WI38 (cell line): ENCODE measurements at regions not wholly inside any gene's neighbourhood (a gene's known extent, or its start where the extent isn't known, plus 50 kb on each side); places are given as distances from the start of the nearest gene placed in this dataset.

Experiments used
- H3K4me3 ChIP-seq: 2 replicates; pipeline ENCODE4 v1.5.1; 2011; ENCODE audit warnings: low read depth, mild to moderate bottlenecking, control low read depth, low read length
- TF ChIP-seq, protein P1 (sequence below): IDR thresholded peaks from 2 replicates; pipeline ENCODE4 v1.5.1; 2012; ENCODE audit warnings: low read depth, mild to moderate bottlenecking, control low read depth, low read length

DNA sequence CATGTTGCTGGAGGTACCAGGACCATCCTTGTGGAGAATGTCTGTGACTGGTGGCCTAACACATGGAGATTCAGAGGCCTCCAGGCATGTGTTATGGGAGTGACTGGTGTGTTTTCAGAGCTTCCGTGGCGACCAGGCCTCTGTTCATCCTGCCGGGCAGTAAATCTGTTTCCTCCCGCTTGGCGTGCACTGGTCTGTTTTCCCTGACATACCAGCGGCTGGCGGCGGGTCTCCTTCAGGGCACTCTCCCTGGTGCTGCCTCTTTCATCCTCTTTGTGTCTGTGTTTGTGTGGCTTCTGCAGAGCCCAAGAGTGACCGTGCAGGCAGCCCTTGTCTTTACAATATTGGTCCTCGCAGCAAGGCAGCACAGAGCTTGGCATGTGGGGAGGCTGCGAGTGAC is 385.1 kb upstream of the MKI67 start:
- TF ChIP-seq, protein P1, sequence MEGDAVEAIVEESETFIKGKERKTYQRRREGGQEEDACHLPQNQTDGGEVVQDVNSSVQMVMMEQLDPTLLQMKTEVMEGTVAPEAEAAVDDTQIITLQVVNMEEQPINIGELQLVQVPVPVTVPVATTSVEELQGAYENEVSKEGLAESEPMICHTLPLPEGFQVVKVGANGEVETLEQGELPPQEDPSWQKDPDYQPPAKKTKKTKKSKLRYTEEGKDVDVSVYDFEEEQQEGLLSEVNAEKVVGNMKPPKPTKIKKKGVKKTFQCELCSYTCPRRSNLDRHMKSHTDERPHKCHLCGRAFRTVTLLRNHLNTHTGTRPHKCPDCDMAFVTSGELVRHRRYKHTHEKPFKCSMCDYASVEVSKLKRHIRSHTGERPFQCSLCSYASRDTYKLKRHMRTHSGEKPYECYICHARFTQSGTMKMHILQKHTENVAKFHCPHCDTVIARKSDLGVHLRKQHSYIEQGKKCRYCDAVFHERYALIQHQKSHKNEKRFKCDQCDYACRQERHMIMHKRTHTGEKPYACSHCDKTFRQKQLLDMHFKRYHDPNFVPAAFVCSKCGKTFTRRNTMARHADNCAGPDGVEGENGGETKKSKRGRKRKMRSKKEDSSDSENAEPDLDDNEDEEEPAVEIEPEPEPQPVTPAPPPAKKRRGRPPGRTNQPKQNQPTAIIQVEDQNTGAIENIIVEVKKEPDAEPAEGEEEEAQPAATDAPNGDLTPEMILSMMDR = no peak
- H3K4me3 ChIP-seq = no peak overlapping the region

DNA sequence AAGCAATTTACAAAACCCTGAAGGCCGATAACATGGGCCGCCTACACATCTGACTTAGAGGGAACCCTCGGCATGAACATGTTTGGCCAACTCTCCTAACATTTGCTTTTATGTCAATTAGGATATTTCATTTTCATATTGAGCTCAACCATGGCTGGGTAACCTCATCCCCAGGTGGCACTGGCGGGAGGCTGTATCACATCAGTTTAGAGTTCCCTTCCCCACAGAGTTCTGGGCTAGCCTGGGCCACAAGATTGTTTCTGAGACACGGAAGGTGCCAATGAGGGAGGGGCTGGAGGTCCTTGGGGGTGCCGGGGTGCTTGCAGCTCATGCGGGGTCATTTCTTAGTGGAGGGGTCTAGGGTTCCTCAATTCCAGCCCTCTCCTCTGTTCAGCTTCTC is 386.5 kb upstream of the MKI67 start:
- TF ChIP-seq, protein P1 = no peak
- no peak overlapping the region for H3K4me3 ChIP-seq

DNA sequence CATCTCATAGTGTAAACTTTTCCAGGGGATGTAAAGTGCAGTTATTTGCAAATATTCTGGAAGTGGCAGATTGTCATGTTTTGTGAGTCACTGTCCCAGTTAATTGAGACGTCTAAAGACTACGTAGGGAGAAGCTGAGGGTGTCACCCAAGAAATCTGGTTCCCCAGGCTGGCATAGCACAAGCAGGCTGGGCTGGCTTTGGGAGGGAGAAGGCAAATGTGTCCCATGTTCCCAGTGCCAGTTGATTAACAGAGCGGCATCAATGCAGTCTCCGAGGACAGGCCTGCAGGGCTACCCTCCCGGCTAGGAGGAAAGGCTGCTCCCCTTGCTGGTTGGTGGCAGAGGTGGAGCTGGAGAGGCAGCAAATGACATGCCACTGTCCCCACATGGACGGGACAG is 388.3 kb upstream of the MKI67 start:
- H3K4me3 ChIP-seq = no peak overlapping the region
- TF ChIP-seq, protein P1 = no peak

DNA sequence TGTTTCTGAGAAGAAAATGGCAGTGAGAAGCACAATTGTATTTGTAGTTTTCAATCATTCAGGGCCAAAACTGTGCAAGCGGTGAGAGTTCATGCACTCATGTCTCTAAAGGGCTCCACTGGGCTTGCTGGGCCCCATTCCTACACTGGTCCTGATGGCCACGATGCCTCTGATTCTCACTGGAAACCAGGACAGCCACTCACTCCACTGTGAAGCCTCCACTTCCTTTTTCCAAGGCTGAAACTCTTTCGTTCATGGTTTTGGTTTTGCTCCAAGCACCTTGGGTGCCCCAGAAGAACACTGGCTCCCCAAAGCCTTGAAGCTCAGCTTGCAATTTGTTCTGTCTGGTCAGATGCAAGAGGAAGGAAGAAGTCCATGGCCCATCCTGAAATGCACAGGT is 390.0 kb upstream of the MKI67 start:
- TF ChIP-seq, protein P1 = no peak

DNA sequence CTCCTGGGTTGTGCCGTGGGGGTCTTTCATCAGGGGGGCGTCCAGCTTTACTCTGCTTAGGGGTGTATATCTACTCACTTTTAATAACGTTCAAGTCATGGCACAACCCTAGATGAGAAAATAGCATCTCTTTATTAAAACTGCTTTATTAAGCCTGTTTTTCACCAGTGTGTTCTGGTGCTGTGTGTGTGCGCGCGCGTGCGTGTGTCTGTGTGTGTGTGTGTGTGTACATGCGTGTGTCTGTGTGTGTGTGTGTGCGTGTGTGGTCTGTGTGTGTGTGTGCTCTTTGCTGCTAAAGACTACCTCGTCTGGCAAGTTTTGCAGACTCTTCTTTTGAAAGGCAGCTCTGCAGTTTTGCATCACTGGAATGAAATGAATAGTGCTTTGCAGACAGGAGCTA is 390.9 kb upstream of the MKI67 start:
- TF ChIP-seq, protein P1 = no peak
- no peak overlapping the region for H3K4me3 ChIP-seq

More for the DNA sequence above, 390.0 kb upstream of the MKI67 start:
- no peak overlapping the region for H3K4me3 ChIP-seq

DNA sequence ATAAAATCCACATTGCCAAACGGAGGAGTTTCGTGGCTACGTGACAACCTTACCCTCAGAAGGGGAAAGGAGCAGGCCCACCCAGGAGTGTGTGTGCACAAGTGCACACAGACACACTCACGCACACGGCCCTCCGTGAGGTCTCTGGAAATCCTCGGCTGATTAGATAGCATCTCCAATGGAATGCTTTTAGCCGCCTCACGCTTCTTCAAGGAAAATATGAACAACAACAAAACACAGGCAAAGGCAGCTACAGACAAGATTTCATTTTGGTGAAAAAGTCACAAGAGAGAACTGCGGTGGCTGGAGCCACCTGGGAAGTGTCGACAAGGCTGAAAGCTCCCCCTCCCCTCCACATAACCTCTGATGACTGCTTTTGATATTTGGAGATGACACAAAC is 391.8 kb upstream of the MKI67 start:
- H3K4me3 ChIP-seq = no peak overlapping the region
- TF ChIP-seq, protein P1 = no peak

DNA sequence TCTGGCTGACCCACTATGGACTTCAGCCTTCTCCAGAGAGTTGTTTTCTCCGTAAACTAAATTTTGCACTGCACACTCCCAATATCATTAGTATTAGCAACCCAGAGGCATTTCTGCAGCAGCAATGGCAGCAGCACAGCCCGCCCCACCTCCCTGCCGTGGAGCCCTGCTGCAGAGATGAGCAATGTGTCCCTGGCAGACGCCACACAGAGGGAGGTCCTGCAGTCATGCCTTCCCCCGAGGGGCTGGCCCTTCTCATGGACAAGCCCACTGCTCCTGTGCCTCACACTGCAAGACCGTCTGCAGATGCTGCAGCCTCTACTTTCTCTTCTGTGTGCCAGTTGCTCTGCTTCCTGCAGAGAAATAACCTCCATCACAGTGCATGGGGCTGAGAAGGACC is 393.4 kb upstream of the MKI67 start:
- H3K4me3 ChIP-seq = no peak overlapping the region
- TF ChIP-seq, protein P1 = no peak
